ENCODE measurements at regions not wholly inside any gene's neighbourhood (a gene's known extent, or its start where the extent isn't known, plus 50 kb on each side); places are given as distances from the start of the nearest gene placed in this dataset.

- TF ChIP-seq CTCF (conservative IDR thresholded peaks at IDR 0.05 in 1 of 2, IDR thresholded peaks at IDR 0.05 in 1 of 2; ENCODE audit: extremely low read depth in 1 of 2, insufficient read depth in 1 of 2, low read depth in 1 of 2, low read length in 2 of 2), result no peak
- TF ChIP-seq EZH2 (IDR thresholded peaks at IDR 0.05; ENCODE audit: borderline replicate concordance, low read length), result no peak
Observed at GRCh38 chr2:191478799-191479679, 198.9 kb upstream of the NABP1 start.
